Spleen (tissue), 11 donors: ENCODE measurements at regions not wholly inside any gene's neighbourhood (a gene's known extent, or its start where the extent isn't known, plus 50 kb on each side); places are given as distances from the start of the nearest gene placed in this dataset.

Source experiments
- DNase-seq: peaks from one replicate; pipeline ENCODE4 v3.0.0-alpha.2; 2020
- H3K27ac ChIP-seq, 8 donors: fragments of 200-600 bp; sonication (generic) in 7 of 8; 1 replicate in 4 of 8; 2 replicates in 4 of 8; pipeline versions ENCODE4 v1.5.0 to v1.8.0; 2016 to 2021; ENCODE audit warnings: inconsistent platforms in 4 of 8, mild to moderate bottlenecking in 4 of 8, moderate library complexity in 1 of 8
- H3K27me3 ChIP-seq, 7 donors: fragments of 200-600 bp; sonication (generic) in 6 of 7; replicated peaks in 1 of 7; 1 replicate in 4 of 7; 2 replicates in 3 of 7; pipeline versions ENCODE4 v1.5.0 to v1.8.0; 2016 to 2021; ENCODE audit warnings: inconsistent platforms in 3 of 7, mild to moderate bottlenecking in 1 of 7
- H3K36me3 ChIP-seq, 6 donors: fragments of 200-600 bp; sonication (generic) in 5 of 6; 1 replicate in 4 of 6; 2 replicates in 2 of 6; pipeline versions ENCODE4 v1.5.0 to v1.8.0; 2016 to 2021; ENCODE audit warnings: inconsistent platforms in 2 of 6
- H3K4me1 ChIP-seq, 6 donors: fragments of 200-600 bp; sonication (generic) in 5 of 6; 1 replicate in 3 of 6; 2 replicates in 3 of 6; pipeline versions ENCODE4 v1.5.0 to v1.8.0; 2016 to 2021; ENCODE audit warnings: inconsistent platforms in 3 of 6
- H3K4me3 ChIP-seq, 8 donors: fragments of 200-600 bp; sonication (generic) in 7 of 8; 1 replicate in 4 of 8; 2 replicates in 4 of 8; pipeline versions ENCODE4 v1.5.0 to v1.8.0; 2016 to 2021; ENCODE audit warnings: inconsistent platforms in 4 of 8, mild to moderate bottlenecking in 4 of 8, moderate library complexity in 2 of 8
- H3K9me3 ChIP-seq, 8 donors: fragments of 200-600 bp; sonication (generic) in 7 of 8; 1 replicate in 4 of 8; 2 replicates in 4 of 8; pipeline versions ENCODE4 v1.5.0 to v1.8.0; 2016 to 2021; ENCODE audit warnings: inconsistent platforms in 4 of 8
- POLR2A ChIP-seq, 3 donors: fragments of 450-650 bp; IDR thresholded peaks; one replicate each; pipeline ENCODE4 v1.5.1; 2017; ENCODE audit warnings: antibody characterized with exemption in 3 of 3, mild to moderate bottlenecking in 1 of 3
- POLR2AphosphoS5 ChIP-seq, 3 donors: sonication (generic); formaldehyde crosslinking; IDR thresholded peaks; one replicate each; pipeline ENCODE4 v1.5.1; 2017; ENCODE audit warnings: antibody characterized with exemption in 3 of 3
- WGBS, 5 donors: extraction: QIAGEN DNeasy Blood & Tissue Kit in 3 of 5; methylation state at CpG; one replicate each; pipeline versions ENCODE4 v1.1.5 to v1.1.7; 2013 to 2018; 5-methylcytosine and 5-hydroxymethylcytosine counted together
- intact Hi-C: fragments of 100-400 bp; cut with DNase I; formaldehyde crosslinking; loops from one replicate; pipeline ENCODE4 v1.15.0; 2023; ENCODE audit warnings: low total_unique reads
- TF ChIP-seq, protein P1 (sequence below), 11 experiments: fragments of 200-600 bp in 7 of 11; fragments of 450-650 bp in 4 of 11; sonication (generic) in 4 of 11; IDR thresholded peaks in 8 of 11; conservative IDR thresholded peaks in 3 of 11; 1 replicate in 7 of 11; 2 replicates in 4 of 11; pipeline versions ENCODE4 v1.4.0 to v1.8.0; 2016 to 2021; ENCODE audit warnings: antibody characterized with exemption in 11 of 11, inconsistent platforms in 4 of 11, mild to moderate bottlenecking in 1 of 11
- donor health status: healthy with polysubstance abuse.
- donor health status: DM: no; HTN: no; CAD: no; lungs with moderate emphysema.
- donor health status: DM: no; HTN: no; CAD: no.
- donor health status: Bipolar disorder and iron deficiency.
- donor health status: healthy.
- donor health status: DM: no; HTN: no; CAD: no.
- donor health status: DM: yes; HTN: yes; CAD: no.

- no peak for DNase-seq
- Histone ChIP-seq H3K36me3 (no peaks in the 10 kb centered on the region), H3K27me3 (no peaks in the 10 kb centered on the region), H3K9me3 (peaks cover 0 to 7% (median 0%) of the 10 kb centered on the region in 8 donors), H3K4me1 (no peaks in the 10 kb centered on the region), H3K27ac (no peak overlapping the region), H3K4me3 (no peak overlapping the region)
- intact Hi-C loops: no loop called here
- 76 to 92% (median 79%) methylated on average over 7 of the region's 7 CpGs for WGBS, 5 donors
- no peak for TF ChIP-seq POLR2AphosphoS5 (IDR thresholded peaks at IDR 0.05)
- TF ChIP-seq, protein P1, sequence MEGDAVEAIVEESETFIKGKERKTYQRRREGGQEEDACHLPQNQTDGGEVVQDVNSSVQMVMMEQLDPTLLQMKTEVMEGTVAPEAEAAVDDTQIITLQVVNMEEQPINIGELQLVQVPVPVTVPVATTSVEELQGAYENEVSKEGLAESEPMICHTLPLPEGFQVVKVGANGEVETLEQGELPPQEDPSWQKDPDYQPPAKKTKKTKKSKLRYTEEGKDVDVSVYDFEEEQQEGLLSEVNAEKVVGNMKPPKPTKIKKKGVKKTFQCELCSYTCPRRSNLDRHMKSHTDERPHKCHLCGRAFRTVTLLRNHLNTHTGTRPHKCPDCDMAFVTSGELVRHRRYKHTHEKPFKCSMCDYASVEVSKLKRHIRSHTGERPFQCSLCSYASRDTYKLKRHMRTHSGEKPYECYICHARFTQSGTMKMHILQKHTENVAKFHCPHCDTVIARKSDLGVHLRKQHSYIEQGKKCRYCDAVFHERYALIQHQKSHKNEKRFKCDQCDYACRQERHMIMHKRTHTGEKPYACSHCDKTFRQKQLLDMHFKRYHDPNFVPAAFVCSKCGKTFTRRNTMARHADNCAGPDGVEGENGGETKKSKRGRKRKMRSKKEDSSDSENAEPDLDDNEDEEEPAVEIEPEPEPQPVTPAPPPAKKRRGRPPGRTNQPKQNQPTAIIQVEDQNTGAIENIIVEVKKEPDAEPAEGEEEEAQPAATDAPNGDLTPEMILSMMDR (IDR thresholded peaks at IDR 0.05 in 8 of 11, conservative IDR thresholded peaks at IDR 0.05 in 3 of 11): no peak
- TF ChIP-seq POLR2A (IDR thresholded peaks at IDR 0.05): no peak
Observed at GRCh38 chr14:89658977-89659670, 242.1 kb upstream of the FOXN3 start.

DNA sequence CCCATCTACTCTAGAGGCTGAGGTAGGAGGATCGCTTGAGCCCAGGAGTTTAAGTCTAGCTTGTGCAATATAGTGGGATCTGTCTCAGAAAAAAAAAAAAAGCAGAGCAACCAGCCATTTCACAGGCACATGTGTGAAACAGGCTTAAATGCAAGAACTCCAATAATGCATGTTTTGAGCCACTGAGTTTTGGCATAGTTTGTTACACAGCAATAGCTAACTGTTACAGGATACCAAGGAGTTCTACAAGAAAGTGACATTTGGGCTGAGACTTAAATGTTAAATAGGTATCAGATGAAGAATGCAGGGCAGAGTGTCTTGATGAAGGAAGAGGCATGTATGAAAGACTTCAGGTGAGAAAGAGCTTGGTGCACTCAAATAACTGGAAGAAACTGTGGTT is 240.0 kb upstream of the FOXN3 start:
- 90 to 100% (median 95%) methylated on average over 1 of the region's 1 CpG for WGBS, 5 donors
- intact Hi-C loops: no loop called here

GRCh38 chr14:89654998-89655397 is 238.0 kb upstream of the FOXN3 start:
- TF ChIP-seq POLR2A (IDR thresholded peaks at IDR 0.05): no peak
- TF ChIP-seq, protein P1 (IDR thresholded peaks at IDR 0.05 in 8 of 11, conservative IDR thresholded peaks at IDR 0.05 in 3 of 11): no peak
- H3K27ac ChIP-seq: no peak overlapping the region
- no peaks in the 10 kb centered on the region for H3K4me1 ChIP-seq
- H3K4me3 ChIP-seq: no peak overlapping the region
- DNase-seq: no peak
- 71 to 93% (median 90%) methylated on average over 1 of the region's 1 CpG for WGBS, 5 donors
- intact Hi-C loops: no loop called here
- H3K36me3 ChIP-seq: no peaks in the 10 kb centered on the region
- H3K9me3 ChIP-seq: peaks cover 0 to 7% (median 0%) of the 10 kb centered on the region in 8 donors
- H3K27me3 ChIP-seq: no peaks in the 10 kb centered on the region

More for the DNA sequence above, 240.0 kb upstream of the FOXN3 start:
- Histone ChIP-seq H3K4me3 (no peak overlapping the region), H3K27ac (no peak overlapping the region), H3K9me3 (peaks cover 0 to 7% (median 0%) of the 10 kb centered on the region in 8 donors), H3K27me3 (no peaks in the 10 kb centered on the region), H3K4me1 (no peaks in the 10 kb centered on the region), H3K36me3 (no peaks in the 10 kb centered on the region)
- TF ChIP-seq, protein P1 (IDR thresholded peaks at IDR 0.05 in 8 of 11, conservative IDR thresholded peaks at IDR 0.05 in 3 of 11): no peak
- TF ChIP-seq POLR2A (IDR thresholded peaks at IDR 0.05) (no peak), POLR2AphosphoS5 (IDR thresholded peaks at IDR 0.05) (no peak)
- no peak for DNase-seq

- TF ChIP-seq POLR2AphosphoS5 (IDR thresholded peaks at IDR 0.05): no peak
- Histone ChIP-seq H3K36me3 (no peaks in the 10 kb centered on the region), H3K27ac (no peak overlapping the region), H3K4me3 (no peak overlapping the region), H3K9me3 (peaks cover 0 to 7% (median 0%) of the 10 kb centered on the region in 8 donors), H3K4me1 (no peaks in the 10 kb centered on the region), H3K27me3 (no peaks in the 10 kb centered on the region)
- no peak for DNase-seq
- 61 to 75% (median 68%) methylated on average over 4 of the region's 4 CpGs for WGBS, 5 donors
- intact Hi-C loops: no loop called here
Observed at GRCh38 chr14:89652352-89652751, 235.3 kb upstream of the FOXN3 start.
